HG03175 (cell line): ENCODE measurements at regions not wholly inside any gene's neighbourhood (a gene's known extent, or its start where the extent isn't known, plus 50 kb on each side); places are given as distances from the start of the nearest gene placed in this dataset.
"Not testable (repeated sequence)": the region's sequence is repeated elsewhere in the genome, so short reads cannot be mapped to it uniquely, and the experiment has no call there.

Source experiments
- ATAC-seq: cut with Tn5 transposase; IDR thresholded peaks from one replicate; pipeline ENCODE4 v1.9.1; 2021; ENCODE audit warnings: mild to moderate bottlenecking, moderate library complexity; ENCODE audit not compliant: unreplicated experiment

DNA sequence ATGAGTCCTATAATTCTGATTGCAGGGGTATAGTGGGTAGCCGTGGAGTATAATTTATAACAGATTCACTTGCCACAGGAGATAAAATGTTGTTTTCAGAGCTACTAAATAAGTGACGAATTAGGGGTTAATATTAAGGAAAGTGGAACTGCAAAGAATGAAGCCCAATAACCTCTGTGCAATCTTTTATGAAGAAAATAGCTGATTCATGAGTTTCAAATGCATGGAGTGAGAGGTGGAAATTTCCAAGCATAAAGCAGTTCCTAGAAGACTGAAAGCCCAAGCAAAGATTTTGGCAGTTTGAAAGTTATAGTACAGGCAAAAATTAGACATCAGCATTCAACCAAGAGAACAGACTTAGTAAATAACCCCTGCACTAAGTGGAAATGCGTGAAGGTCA lies 1782.4 kb upstream of the PCDH10 start:
- ATAC-seq, result no peak

DNA sequence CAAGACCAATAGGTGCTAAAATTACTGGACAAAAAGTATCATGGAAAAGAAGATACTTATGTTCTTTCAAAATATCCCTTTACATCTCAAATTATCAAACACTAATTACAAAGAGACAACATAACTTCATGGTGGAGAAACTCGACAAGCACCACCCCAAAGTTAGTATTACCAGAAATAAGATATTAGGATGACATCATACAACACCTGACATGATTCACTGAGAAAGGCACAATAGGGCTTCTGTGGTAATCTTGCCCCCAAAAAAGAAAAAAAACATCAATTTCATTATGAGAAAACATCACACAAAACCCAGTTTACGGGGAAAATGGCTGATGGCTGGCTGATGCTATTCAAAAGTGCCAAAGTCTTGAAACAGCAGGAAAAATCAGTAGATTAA lies 1781.7 kb upstream of the PCDH10 start:
- ATAC-seq, result no peak

GRCh38 chr4:131370846-131371245 lies 1778.2 kb upstream of the PCDH10 start:
- no peak for ATAC-seq

- no peak for ATAC-seq
Observed at GRCh38 chr4:131381055-131381454, 1768.0 kb upstream of the PCDH10 start.

DNA sequence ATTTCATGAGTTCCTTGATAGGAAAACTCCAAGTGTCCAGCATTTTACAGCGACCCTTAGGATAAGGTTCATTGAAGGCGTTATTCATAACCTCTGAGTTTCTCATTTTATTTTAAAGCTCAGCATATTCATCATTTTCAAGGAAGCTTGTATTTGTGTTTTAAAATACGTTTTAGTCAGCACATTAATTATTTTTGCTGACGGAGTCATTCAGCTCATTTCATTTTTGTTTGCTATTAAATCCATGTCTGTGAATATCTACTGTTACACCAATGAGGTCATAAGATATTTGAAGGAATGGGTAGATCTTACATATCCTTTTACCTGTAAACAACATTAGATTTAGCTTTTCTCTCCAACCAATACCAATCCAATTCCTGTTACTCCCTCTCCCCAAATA lies 1766.3 kb upstream of the PCDH10 start:
- no peak for ATAC-seq

DNA sequence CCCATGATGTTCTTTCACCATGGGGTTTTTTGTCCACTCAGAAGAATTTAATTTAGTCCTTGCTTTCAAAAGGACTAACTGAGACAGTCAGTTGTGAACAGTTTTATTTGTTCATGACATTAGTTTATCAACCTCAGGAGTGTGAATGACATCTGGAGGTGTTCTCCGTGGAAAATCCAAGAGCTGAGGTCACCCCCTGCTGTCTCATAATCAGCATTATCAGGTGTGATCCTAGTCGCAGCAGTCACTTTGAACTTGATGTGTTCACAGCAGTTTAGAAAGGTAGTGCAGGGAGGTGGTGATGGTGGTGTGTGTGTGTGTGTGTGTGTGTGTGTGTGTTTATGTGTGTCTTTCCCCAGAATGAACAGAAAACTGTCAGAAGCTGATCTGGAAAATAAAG lies 1760.8 kb upstream of the PCDH10 start:
- ATAC-seq, result no peak

GRCh38 chr4:131408102-131408501 lies 1741.0 kb upstream of the PCDH10 start:
- no peak for ATAC-seq

GRCh38 chr4:131411393-131411792 lies 1737.7 kb upstream of the PCDH10 start:
- ATAC-seq, result no peak

- no peak for ATAC-seq
Observed at GRCh38 chr4:131419147-131419546, 1729.9 kb upstream of the PCDH10 start.

DNA sequence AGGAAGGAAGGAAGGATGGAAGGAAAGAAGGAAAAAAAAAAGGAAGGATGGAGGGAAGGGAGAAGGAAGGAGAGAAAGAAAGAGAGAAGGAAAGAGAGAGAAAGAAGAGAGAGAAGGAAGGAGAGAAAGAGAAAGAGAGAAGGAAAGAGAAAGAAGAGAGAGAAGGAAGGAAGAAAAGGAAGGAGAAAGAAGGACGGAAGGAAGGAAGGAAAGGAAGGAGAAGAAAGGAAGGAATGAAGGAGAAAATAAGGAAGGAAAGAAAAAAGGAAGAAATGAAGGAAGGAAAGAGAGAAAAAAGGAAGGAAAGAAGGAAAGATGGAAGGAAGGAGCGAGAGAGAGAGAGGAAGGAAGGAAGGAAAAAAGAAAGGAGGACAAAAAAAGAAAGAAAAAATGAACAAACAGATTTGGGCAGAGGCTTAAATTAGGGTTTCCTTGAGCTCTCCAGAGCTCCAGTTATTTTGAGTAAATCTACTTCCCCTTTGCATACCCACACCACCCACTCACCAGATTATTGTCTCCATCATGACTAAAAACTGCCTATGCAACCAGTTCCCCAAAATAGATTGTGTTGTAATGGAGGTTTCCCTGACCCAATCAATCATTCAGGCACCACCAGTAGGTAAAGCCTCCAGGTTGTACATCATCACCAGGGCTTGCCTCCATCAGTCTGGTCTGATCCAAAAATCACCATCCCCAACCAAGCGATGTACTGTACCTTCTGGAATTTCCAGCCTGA lies 1722.9 kb upstream of the PCDH10 start:
- ATAC-seq, result peak; percentile 69

- ATAC-seq, result no peak
Observed at GRCh38 chr4:131427000-131427399, 1722.1 kb upstream of the PCDH10 start.

GRCh38 chr4:131430302-131430701 lies 1718.8 kb upstream of the PCDH10 start:
- no peak for ATAC-seq

DNA sequence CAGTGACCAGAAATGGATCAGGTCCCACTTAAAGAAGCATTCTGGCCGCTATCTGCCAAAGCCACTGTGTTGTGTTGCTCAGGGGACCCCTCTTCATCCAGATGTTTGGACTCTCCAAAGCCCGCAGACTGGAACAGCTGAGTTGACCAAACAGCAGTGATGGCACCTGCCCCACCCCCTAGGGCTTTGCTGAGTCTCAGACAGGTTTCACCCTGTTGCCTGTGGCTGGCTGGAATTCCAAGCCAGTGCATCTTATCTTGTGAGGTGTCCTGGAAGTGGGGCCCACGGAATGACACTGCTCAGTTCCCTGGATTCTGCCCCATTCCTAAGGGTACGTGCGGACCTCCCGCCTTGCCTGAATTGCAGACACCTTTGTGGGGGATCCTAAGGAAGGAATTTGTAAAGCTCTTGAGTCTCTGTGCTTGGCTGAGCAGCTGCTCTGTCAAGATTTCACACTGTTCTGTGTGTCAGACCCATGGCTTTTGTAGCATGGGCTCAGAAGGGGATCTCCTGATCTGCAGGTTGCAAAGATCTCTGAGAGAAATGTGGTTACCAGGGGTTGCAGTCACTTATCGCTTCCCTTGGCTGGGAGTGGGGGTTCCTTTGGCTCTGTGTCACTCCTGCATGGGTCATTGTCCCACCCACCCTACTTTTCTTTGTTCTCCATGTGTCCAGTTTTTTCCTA lies 1707.9 kb upstream of the PCDH10 start:
- ATAC-seq, result no peak

GRCh38 chr4:131447883-131448282 lies 1701.2 kb upstream of the PCDH10 start:
- ATAC-seq, result no peak

DNA sequence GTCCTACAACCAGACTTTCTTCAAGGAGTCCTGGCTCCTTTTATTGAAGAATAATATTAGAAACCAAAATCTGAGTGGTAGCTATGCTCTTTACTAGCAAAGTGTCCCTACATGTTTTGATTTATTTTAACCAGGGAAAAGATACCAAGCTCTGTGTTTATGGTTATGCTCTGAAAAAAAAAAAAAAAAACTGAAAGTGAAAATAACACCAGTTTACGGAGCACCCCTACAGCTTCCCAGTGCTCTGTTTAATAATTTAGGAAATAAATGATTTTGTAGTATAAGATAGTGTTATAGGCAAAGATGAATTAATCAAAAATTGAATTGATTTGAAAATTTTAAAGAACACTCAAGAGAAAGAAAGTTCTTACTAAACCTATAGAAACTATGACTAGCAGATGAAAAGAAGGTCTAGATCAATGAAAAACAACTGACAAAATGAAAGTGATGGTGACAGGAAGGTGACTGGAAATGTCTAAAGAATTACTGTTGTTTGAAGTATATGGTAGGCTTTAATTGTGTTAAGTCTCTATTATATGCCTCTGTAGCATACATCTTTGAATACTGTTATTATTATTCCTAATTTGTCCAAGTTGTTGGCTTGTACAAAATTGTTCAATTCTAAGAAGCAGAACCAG lies 1698.4 kb upstream of the PCDH10 start:
- no peak for ATAC-seq

DNA sequence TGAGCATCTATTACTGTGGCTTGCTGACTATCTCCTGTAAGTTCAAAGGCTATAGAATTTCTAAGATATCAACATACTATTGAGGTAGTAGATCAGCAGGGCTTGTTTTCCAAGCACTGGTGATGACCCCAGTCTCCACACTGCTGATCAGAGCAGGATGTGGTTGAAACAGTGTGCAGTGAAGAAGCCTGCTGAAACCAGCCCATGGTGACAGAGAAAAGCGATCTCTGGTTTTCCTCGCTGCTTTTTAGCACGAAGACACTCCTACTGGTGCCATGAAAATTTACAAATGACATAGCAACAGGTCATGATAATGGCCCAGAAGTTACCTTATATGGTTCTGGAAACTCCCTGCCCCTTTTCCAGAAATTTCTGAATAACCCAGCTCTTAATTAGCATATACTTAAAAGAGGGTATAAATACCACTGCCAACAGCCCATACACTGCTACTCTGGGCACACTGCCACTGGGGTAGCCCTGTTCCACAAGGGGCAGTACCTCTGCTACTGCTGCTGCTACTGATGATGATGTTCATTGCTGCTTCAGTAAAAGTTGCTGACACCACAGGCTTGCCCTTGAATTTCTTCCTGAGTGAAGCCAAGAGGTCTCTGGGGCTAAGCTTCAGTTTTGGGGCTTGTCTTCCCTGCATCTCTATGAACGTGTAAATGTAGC lies 1689.5 kb upstream of the PCDH10 start:
- ATAC-seq, result peak; percentile 81

DNA sequence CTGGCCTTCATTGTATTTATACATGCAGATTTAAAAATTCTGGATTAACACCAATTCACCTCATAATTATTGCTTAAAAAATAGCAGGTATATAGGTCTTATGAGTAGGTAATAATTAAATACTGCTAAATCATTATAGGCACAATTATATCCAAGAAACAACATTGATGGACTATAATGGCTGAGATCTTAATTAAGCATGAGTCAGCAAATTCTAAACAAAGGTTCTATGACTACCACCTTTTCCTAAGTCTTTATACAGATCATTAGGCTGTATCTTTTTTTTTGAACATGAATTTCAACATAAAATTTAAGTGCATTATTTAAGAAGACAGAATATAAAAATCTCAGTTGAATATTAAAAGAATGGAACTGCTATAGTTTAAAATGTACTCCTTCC lies 1678.7 kb upstream of the PCDH10 start:
- no peak for ATAC-seq

DNA sequence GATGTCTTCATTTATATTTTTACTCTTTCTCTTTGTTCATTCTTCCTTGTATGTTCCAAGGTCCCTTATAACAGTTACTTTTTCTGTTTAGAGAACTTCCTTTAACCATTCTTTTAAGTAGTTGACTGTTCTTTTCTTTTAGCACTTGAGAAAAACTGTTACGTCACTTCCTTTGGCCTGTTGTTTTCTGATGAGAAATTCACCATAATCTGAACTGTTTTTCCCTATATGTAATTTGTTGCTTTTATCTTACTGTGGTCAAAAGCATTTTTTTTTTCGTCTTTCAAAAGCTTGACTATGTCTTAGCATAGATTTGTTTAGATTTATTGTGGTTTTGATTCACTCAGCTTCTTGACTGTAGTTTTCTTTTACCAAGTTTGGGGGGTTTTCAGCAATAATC lies 1660.3 kb upstream of the PCDH10 start:
- ATAC-seq, result no peak

DNA sequence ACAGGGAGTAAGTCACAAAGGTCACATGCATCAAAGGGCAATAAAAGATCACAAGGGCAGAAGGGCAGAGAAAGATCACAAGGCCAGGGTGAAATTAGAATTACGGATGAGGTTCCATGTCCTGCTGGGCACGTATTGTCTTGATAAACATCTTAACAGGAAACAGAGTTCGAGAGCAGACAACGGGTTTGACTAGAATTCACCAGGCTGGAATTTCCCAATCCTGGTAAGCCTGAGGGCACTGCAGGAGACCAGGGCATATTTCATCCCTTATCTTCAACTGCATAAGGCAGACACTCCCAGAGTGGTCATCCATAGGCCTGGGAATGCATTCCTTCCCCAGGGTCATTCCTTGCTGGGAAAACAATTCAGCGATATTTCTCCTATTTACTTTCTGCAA lies 1652.9 kb upstream of the PCDH10 start:
- not testable (repeated sequence) for ATAC-seq

DNA sequence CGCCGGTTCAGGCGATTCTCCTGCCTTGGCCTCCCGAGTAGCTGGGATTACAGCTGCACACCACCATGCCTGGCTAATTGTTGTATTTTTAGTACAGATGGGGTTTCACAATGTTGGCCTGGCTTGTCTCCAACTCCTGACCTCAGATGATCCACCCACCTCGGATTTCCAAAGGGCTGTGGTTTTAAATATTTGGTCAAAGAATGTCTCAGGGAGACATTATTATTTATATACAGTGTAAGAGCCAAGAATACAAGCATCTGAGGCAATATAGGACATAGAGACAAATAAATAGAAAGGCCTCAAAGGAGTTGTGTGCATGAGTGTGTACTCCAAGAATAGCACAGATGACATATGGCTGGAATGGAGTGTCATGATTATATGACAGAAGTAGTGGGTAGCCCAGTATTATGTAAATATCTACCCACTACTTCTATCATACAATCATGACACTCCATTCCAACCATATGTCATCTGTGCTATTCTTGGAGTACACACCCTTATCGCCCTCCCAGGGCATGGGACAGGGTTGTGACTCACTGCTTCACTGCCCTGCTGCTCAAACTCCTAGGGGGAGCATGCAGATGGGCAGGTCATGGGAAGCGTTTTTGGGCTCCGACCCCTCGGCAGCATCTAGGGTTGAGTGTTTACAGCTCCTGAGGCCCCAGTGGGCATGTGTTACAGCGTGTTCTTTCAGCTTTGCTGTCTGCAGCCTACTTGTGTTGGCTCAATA lies 1649.8 kb upstream of the PCDH10 start:
- no peak for ATAC-seq

- no peak for ATAC-seq
Observed at GRCh38 chr4:131509521-131509920, 1639.6 kb upstream of the PCDH10 start.
